ENCODE measurements at regions not wholly inside any gene's neighbourhood (a gene's known extent, or its start where the extent isn't known, plus 50 kb on each side); places are given as distances from the start of the nearest gene placed in this dataset.

DNA sequence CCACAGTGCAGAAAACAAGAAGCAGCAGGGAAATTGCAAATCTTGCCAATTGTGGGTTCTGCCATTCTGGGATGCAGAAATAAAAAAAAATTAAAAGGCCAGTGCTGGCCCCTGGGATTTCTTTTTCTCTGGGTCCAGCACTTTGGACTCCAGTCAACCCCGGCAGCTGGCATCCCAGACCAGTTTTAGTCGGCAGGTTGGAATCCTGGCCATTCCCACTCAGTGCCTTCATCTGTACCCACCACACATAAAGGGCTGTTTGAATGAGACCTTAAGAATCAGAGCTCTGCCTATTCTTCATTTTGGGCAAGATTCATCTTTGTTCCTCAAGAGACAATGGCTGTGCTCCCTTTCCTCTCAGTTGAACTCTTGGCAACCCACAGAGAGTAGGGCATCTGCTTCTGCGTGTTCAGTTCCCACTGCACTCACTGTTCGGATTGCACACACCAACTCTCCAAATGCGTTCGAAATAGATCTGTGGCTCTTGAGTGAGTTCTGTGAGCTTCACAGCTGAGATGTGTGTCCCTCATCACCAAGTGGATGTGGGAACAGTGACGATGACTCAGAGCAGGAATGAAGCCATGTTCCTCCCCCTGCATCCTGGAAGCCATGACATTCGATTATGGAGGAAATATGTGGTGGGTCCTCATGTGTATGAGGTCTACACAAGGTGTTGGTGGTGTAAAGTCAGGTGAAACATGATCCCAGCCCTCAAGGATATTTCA is 63.0 kb upstream of the EGFR start:
- no peak for TF ChIP-seq CTCF (IDR thresholded peaks at IDR 0.05; ENCODE audit: low read depth, low read length)
- no peak for TF ChIP-seq POLR2A (IDR thresholded peaks at IDR 0.05; ENCODE audit: extremely low read depth, insufficient read length)
- TF ChIP-seq MAX (IDR thresholded peaks at IDR 0.05; ENCODE audit: low read depth, low read length) = no peak
